ENCODE measurements at regions not wholly inside any gene's neighbourhood (a gene's known extent, or its start where the extent isn't known, plus 50 kb on each side); places are given as distances from the start of the nearest gene placed in this dataset.

DNA sequence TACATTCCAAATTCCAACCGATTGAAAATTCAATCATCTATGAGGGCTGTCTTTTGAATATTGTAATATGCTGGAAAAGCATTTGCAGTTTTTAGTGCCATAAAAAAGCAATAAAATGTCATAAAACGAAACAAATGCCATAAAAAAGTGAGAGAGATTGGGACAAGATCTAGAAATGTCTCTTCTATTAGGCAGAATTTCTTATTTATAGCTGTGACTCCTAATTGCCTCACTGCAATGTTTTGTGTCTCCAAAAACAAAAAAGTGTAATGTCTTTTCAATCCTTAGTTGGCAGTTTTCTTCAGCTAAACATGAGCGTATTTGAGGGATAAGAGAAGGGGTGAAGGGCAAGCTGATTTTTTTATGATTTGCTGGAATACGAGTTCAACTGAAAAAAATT lies 153.9 kb downstream of the NAF1 start:
- TF ChIP-seq, protein P1, sequence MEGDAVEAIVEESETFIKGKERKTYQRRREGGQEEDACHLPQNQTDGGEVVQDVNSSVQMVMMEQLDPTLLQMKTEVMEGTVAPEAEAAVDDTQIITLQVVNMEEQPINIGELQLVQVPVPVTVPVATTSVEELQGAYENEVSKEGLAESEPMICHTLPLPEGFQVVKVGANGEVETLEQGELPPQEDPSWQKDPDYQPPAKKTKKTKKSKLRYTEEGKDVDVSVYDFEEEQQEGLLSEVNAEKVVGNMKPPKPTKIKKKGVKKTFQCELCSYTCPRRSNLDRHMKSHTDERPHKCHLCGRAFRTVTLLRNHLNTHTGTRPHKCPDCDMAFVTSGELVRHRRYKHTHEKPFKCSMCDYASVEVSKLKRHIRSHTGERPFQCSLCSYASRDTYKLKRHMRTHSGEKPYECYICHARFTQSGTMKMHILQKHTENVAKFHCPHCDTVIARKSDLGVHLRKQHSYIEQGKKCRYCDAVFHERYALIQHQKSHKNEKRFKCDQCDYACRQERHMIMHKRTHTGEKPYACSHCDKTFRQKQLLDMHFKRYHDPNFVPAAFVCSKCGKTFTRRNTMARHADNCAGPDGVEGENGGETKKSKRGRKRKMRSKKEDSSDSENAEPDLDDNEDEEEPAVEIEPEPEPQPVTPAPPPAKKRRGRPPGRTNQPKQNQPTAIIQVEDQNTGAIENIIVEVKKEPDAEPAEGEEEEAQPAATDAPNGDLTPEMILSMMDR (IDR thresholded peaks at IDR 0.05): no peak
- TF ChIP-seq POLR2A (IDR thresholded peaks at IDR 0.05): no peak
